ENCODE measurements at regions not wholly inside any gene's neighbourhood (a gene's known extent, or its start where the extent isn't known, plus 50 kb on each side); places are given as distances from the start of the nearest gene placed in this dataset.

DNA sequence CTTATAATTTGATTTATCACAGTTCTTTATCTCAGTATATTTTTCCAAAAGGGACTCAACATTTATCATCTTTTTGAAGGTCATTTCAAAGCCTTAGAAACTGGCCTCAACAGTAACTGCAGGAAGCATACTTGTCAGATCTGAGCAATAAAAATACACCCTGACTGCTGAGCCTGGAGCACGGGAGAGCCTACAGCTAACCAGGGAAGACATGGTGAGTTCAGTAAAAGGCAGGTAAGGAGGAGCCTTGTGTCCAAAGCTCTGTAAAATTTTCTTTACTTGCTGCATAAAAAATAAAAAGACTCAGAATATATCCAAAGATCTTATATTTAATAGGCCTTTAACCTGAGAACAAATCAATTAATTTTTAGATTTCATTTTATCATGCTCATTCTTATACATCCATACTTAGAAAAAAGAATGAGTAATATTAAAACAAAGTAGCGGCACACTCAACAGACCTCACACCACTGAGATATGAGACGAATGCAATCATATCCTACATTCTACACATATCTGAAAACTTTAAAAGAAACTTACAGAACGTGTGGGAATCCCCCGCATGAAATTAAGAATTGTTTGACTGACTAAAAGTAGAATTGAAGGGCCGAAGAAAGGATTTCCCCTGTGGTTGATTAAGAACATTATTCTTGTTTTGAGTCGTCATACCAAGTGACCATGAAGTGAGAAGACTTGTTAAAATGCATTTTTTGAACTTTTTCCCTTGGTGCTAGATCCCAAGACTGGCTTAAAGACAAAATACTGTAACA, 296.4 kb upstream of the MKLN1 start:
- H2BK120ac ChIP-seq (ENCODE audit: low read depth, low read length): no peak overlapping the region
- no peak for DNase-seq
- no peak overlapping the region for H3K23ac ChIP-seq (ENCODE audit: low read length in 2 of 2)
- no peaks in the 10 kb centered on the region for H3K9me3 ChIP-seq (ENCODE audit: control insufficient read depth, low read length)
- H3K4me2 ChIP-seq (ENCODE audit: low read length, poor library complexity, severe bottlenecking): no peak overlapping the region
- no peak overlapping the region for H2AK5ac ChIP-seq (ENCODE audit: low read length, severe bottlenecking)
- H3K4me3 ChIP-seq (ENCODE audit: insufficient read depth in 1 of 2, low read depth in 1 of 2, low read length in 2 of 2): no peak overlapping the region
- H3K4ac ChIP-seq (ENCODE audit: low read depth in 1 of 2, low read length in 2 of 2): no peak overlapping the region
- no peak overlapping the region for H3K14ac ChIP-seq (ENCODE audit: low read length in 2 of 2)
- no peak overlapping the region for H4K91ac ChIP-seq (ENCODE audit: low read length)
- peaks cover 0 to 52% of the 10 kb centered on the region in 2 experiments for H3K36me3 ChIP-seq (ENCODE audit: control insufficient read depth in 1 of 2, insufficient read depth in 2 of 2, low read depth in 1 of 2, low read length in 2 of 2)
- 93% methylated on average over 5 of the region's 7 CpGs for WGBS
- H3K9ac ChIP-seq (ENCODE audit: low read length): peak overlapping the region; percentile 47
- no peak overlapping the region for H2AFZ ChIP-seq (ENCODE audit: low read depth, low read length)
- H3K27ac ChIP-seq (ENCODE audit: low read length, poor library complexity, severe bottlenecking): no peak overlapping the region
- peaks cover 4% of the 10 kb centered on the region for H3K4me1 ChIP-seq (ENCODE audit: control insufficient read depth, insufficient read depth, low read depth, low read length)
- no peaks in the 10 kb centered on the region for H3K27me3 ChIP-seq (ENCODE audit: control insufficient read depth in 1 of 2, insufficient read depth in 1 of 2, low read length in 2 of 2)
- H3K18ac ChIP-seq (ENCODE audit: low read depth in 1 of 2, low read length in 2 of 2): no peak overlapping the region
- no peak overlapping the region for H4K8ac ChIP-seq (ENCODE audit: low read length)
- no peak overlapping the region for H2BK12ac ChIP-seq (ENCODE audit: low read length in 2 of 2)
- no peak overlapping the region for H2BK15ac ChIP-seq (ENCODE audit: low read depth, poor library complexity, severe bottlenecking)
- H3K79me1 ChIP-seq (replicated peaks; ENCODE audit: low read length, poor library complexity, severe bottlenecking): peaks cover 28% of the 10 kb centered on the region
- H2BK5ac ChIP-seq (ENCODE audit: low read depth, low read length, poor library complexity, severe bottlenecking): no peak overlapping the region

DNA sequence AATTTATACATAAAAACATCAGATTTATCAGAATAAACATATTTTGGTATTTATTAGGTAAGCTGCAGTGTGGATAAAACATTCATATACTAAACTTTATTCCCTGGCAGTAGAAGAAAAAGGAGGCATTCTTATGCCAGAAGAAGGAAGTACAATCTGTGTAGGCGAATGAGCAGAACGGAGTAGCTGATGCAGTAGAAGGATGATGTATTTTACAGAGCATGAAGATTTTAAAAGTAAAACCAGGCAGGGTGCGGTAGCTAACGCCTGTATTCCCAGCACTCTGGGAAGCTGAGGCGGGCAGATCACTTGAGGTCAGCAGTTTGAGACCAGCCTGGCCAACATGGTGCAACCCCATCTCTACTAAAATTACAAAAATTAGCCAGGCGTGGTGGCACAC, 294.9 kb upstream of the MKLN1 start:
- no peak for DNase-seq
- Histone ChIP-seq H3K14ac (ENCODE audit: low read length in 2 of 2) (no peak overlapping the region), H3K4ac (ENCODE audit: low read depth in 1 of 2, low read length in 2 of 2) (no peak overlapping the region), H3K4me1 (ENCODE audit: control insufficient read depth, insufficient read depth, low read depth, low read length) (peaks cover 2% of the 10 kb centered on the region), H3K18ac (ENCODE audit: low read depth in 1 of 2, low read length in 2 of 2) (no peak overlapping the region), H4K8ac (ENCODE audit: low read length) (no peak overlapping the region), H3K9ac (ENCODE audit: low read length) (no peak overlapping the region), H3K9me3 (ENCODE audit: control insufficient read depth, low read length) (no peaks in the 10 kb centered on the region), H4K91ac (ENCODE audit: low read length) (no peak overlapping the region), H3K23ac (ENCODE audit: low read length in 2 of 2) (no peak overlapping the region), H3K27me3 (ENCODE audit: control insufficient read depth in 1 of 2, insufficient read depth in 1 of 2, low read length in 2 of 2) (no peaks in the 10 kb centered on the region), H2BK5ac (ENCODE audit: low read depth, low read length, poor library complexity, severe bottlenecking) (no peak overlapping the region), H3K4me3 (ENCODE audit: insufficient read depth in 1 of 2, low read depth in 1 of 2, low read length in 2 of 2) (no peak overlapping the region), H2BK120ac (ENCODE audit: low read depth, low read length) (no peak overlapping the region), H3K36me3 (ENCODE audit: control insufficient read depth in 1 of 2, insufficient read depth in 2 of 2, low read depth in 1 of 2, low read length in 2 of 2) (peaks cover 0 to 48% of the 10 kb centered on the region in 2 experiments), H2AK5ac (ENCODE audit: low read length, severe bottlenecking) (no peak overlapping the region), H2AFZ (ENCODE audit: low read depth, low read length) (no peak overlapping the region), H2BK12ac (ENCODE audit: low read length in 2 of 2) (no peak overlapping the region), H3K27ac (ENCODE audit: low read length, poor library complexity, severe bottlenecking) (no peak overlapping the region), H2BK15ac (ENCODE audit: low read depth, poor library complexity, severe bottlenecking) (no peak overlapping the region), H3K79me1 (replicated peaks; ENCODE audit: low read length, poor library complexity, severe bottlenecking) (peaks cover 23% of the 10 kb centered on the region), H3K4me2 (ENCODE audit: low read length, poor library complexity, severe bottlenecking) (no peak overlapping the region)
- 98% methylated on average over 6 of the region's 6 CpGs for WGBS

- Histone ChIP-seq H4K91ac (ENCODE audit: low read length) (no peak overlapping the region), H2BK120ac (ENCODE audit: low read depth, low read length) (no peak overlapping the region), H3K27me3 (ENCODE audit: control insufficient read depth in 1 of 2, insufficient read depth in 1 of 2, low read length in 2 of 2) (no peaks in the 10 kb centered on the region), H3K36me3 (ENCODE audit: control insufficient read depth in 1 of 2, insufficient read depth in 2 of 2, low read depth in 1 of 2, low read length in 2 of 2) (peaks cover 0 to 48% of the 10 kb centered on the region in 2 experiments), H4K8ac (ENCODE audit: low read length) (no peak overlapping the region), H3K14ac (ENCODE audit: low read length in 2 of 2) (no peak overlapping the region), H3K23ac (ENCODE audit: low read length in 2 of 2) (no peak overlapping the region), H3K27ac (ENCODE audit: low read length, poor library complexity, severe bottlenecking) (no peak overlapping the region), H2AFZ (ENCODE audit: low read depth, low read length) (no peak overlapping the region), H3K4me3 (ENCODE audit: insufficient read depth in 1 of 2, low read depth in 1 of 2, low read length in 2 of 2) (no peak overlapping the region), H2BK12ac (ENCODE audit: low read length in 2 of 2) (no peak overlapping the region), H2AK5ac (ENCODE audit: low read length, severe bottlenecking) (no peak overlapping the region), H2BK5ac (ENCODE audit: low read depth, low read length, poor library complexity, severe bottlenecking) (no peak overlapping the region), H3K18ac (ENCODE audit: low read depth in 1 of 2, low read length in 2 of 2) (no peak overlapping the region), H3K4me2 (ENCODE audit: low read length, poor library complexity, severe bottlenecking) (no peak overlapping the region), H3K4ac (ENCODE audit: low read depth in 1 of 2, low read length in 2 of 2) (no peak overlapping the region), H3K79me1 (replicated peaks; ENCODE audit: low read length, poor library complexity, severe bottlenecking) (peaks cover 18% of the 10 kb centered on the region), H2BK15ac (ENCODE audit: low read depth, poor library complexity, severe bottlenecking) (no peak overlapping the region), H3K9ac (ENCODE audit: low read length) (peak overlapping the region; percentile 23), H3K4me1 (ENCODE audit: control insufficient read depth, insufficient read depth, low read depth, low read length) (peaks cover 4% of the 10 kb centered on the region), H3K9me3 (ENCODE audit: control insufficient read depth, low read length) (no peaks in the 10 kb centered on the region)
- no peak for DNase-seq
- WGBS: 98% methylated on average over 7 of the region's 9 CpGs
Observed at GRCh38 chr7:131034166-131034881, 293.4 kb upstream of the MKLN1 start.

- no peak overlapping the region for H4K8ac ChIP-seq (ENCODE audit: low read length)
- 96% methylated on average over 7 of the region's 8 CpGs for WGBS
Observed at GRCh38 chr7:131035088-131035770, 292.4 kb upstream of the MKLN1 start.

More at GRCh38 chr7:131035088-131035770, 292.4 kb upstream of the MKLN1 start:
- Histone ChIP-seq H3K9ac (ENCODE audit: low read length) (no peak overlapping the region), H2BK5ac (ENCODE audit: low read depth, low read length, poor library complexity, severe bottlenecking) (no peak overlapping the region), H3K36me3 (ENCODE audit: control insufficient read depth in 1 of 2, insufficient read depth in 2 of 2, low read depth in 1 of 2, low read length in 2 of 2) (peaks cover 0 to 43% of the 10 kb centered on the region in 2 experiments), H3K27ac (ENCODE audit: low read length, poor library complexity, severe bottlenecking) (no peak overlapping the region), H3K18ac (ENCODE audit: low read depth in 1 of 2, low read length in 2 of 2) (no peak overlapping the region), H2BK15ac (ENCODE audit: low read depth, poor library complexity, severe bottlenecking) (no peak overlapping the region), H2BK12ac (ENCODE audit: low read length in 2 of 2) (no peak overlapping the region), H2AFZ (ENCODE audit: low read depth, low read length) (no peak overlapping the region), H4K91ac (ENCODE audit: low read length) (no peak overlapping the region), H3K14ac (ENCODE audit: low read length in 2 of 2) (no peak overlapping the region), H3K4me3 (ENCODE audit: insufficient read depth in 1 of 2, low read depth in 1 of 2, low read length in 2 of 2) (no peak overlapping the region), H3K4me1 (ENCODE audit: control insufficient read depth, insufficient read depth, low read depth, low read length) (peaks cover 4% of the 10 kb centered on the region), H3K4me2 (ENCODE audit: low read length, poor library complexity, severe bottlenecking) (no peak overlapping the region), H3K79me1 (replicated peaks; ENCODE audit: low read length, poor library complexity, severe bottlenecking) (peaks cover 14% of the 10 kb centered on the region), H3K23ac (ENCODE audit: low read length in 2 of 2) (no peak overlapping the region), H3K4ac (ENCODE audit: low read depth in 1 of 2, low read length in 2 of 2) (no peak overlapping the region), H3K27me3 (ENCODE audit: control insufficient read depth in 1 of 2, insufficient read depth in 1 of 2, low read length in 2 of 2) (no peaks in the 10 kb centered on the region), H2AK5ac (ENCODE audit: low read length, severe bottlenecking) (no peak overlapping the region), H2BK120ac (ENCODE audit: low read depth, low read length) (no peak overlapping the region), H3K9me3 (ENCODE audit: control insufficient read depth, low read length) (no peaks in the 10 kb centered on the region)
- no peak for DNase-seq

Measured in mesenchymal stem cell (in vitro differentiated cells and primary cell).